ENCODE measurements at regions not wholly inside any gene's neighbourhood (a gene's known extent, or its start where the extent isn't known, plus 50 kb on each side); places are given as distances from the start of the nearest gene placed in this dataset.

GRCh38 chr3:197353001-197353866 is 54.8 kb upstream of the DLG1 start:
- CTCF ChIA-PET: no interaction called here
- H4K20me1 ChIP-seq (ENCODE audit: control insufficient read depth, insufficient read depth, low read length, poor library complexity, severe bottlenecking): no peaks in the 10 kb centered on the region
- H3K27me3 ChIP-seq (replicated peaks in 1 of 4; ENCODE audit: control extremely low read depth in 1 of 4, control insufficient read depth in 3 of 4, insufficient read depth in 4 of 4, low read length in 3 of 4): peaks cover 0 to 9% (median 0%) of the 10 kb centered on the region in 4 experiments
- Mint-ChIP-seq H3K27ac (no peak overlapping the region), H3K4me1 (peaks cover 3% of the 10 kb centered on the region), H3K4me3 (no peak overlapping the region), H3K9me3 (ENCODE audit: insufficient read depth) (no peaks in the 10 kb centered on the region), H3K27me3 (peaks cover 47% of the 10 kb centered on the region)
- H3K36me3 ChIP-seq (replicated peaks in 1 of 2; ENCODE audit: control extremely low read depth in 1 of 2, control insufficient read depth in 1 of 2, extremely low read depth in 1 of 2, insufficient read depth in 2 of 2, low read length in 1 of 2): no peaks in the 10 kb centered on the region
- no peaks in the 10 kb centered on the region for H3K9me3 ChIP-seq (ENCODE audit: control extremely low read depth in 1 of 3, control insufficient read depth in 2 of 3, insufficient read depth in 1 of 3, low read length in 2 of 3)
- DNase-seq (no peak), ATAC-seq (ENCODE audit: low read depth) (no peak)
- POLR2A ChIA-PET: no interaction called here
- intact Hi-C loops (cut with micrococcal nuclease): no loop called here
- H3K4me3 ChIP-seq (ENCODE audit: control extremely low read depth in 1 of 5, extremely low read depth in 1 of 5, insufficient read depth in 1 of 5, low read depth in 2 of 5, low read length in 4 of 5): no peak overlapping the region
- H3K4me1 ChIP-seq (ENCODE audit: control insufficient read depth in 2 of 2, insufficient read depth in 2 of 2, low read length in 2 of 2): no peaks in the 10 kb centered on the region
- no peak overlapping the region for H3K4me2 ChIP-seq (replicated peaks; ENCODE audit: low read depth, low read length, poor library complexity, severe bottlenecking)
- no peaks in the 10 kb centered on the region for H3K79me2 ChIP-seq (ENCODE audit: control insufficient read depth, insufficient read depth, low read length)
- H3K27ac ChIP-seq (ENCODE audit: low read length in 2 of 2): no peak overlapping the region
- 65% methylated on average over 5 of the region's 8 CpGs for WGBS (ENCODE audit: insufficient coverage)
- no peak overlapping the region for H3K9ac ChIP-seq (ENCODE audit: low read length)
- H2AFZ ChIP-seq (ENCODE audit: insufficient read depth, low read depth, low read length, poor library complexity, severe bottlenecking): no peak overlapping the region
- TF ChIP-seq EZH2 (IDR thresholded peaks at IDR 0.05; ENCODE audit: borderline replicate concordance, insufficient read depth, low read depth, low read length, poor library complexity, severe bottlenecking): no peak
- no peak for TF ChIP-seq CTCF (IDR thresholded peaks at IDR 0.05)

- Histone ChIP-seq H4K20me1 (ENCODE audit: control insufficient read depth, insufficient read depth, low read length, poor library complexity, severe bottlenecking) (no peaks in the 10 kb centered on the region), H3K79me2 (ENCODE audit: control insufficient read depth, insufficient read depth, low read length) (no peaks in the 10 kb centered on the region), H3K9me3 (ENCODE audit: control extremely low read depth in 1 of 3, control insufficient read depth in 2 of 3, insufficient read depth in 1 of 3, low read length in 2 of 3) (no peaks in the 10 kb centered on the region), H3K36me3 (replicated peaks in 1 of 2; ENCODE audit: control extremely low read depth in 1 of 2, control insufficient read depth in 1 of 2, extremely low read depth in 1 of 2, insufficient read depth in 2 of 2, low read length in 1 of 2) (no peaks in the 10 kb centered on the region), H3K27me3 (replicated peaks in 1 of 4; ENCODE audit: control extremely low read depth in 1 of 4, control insufficient read depth in 3 of 4, insufficient read depth in 4 of 4, low read length in 3 of 4) (peaks cover 0 to 9% (median 0%) of the 10 kb centered on the region in 4 experiments), H3K4me3 (ENCODE audit: control extremely low read depth in 1 of 5, extremely low read depth in 1 of 5, insufficient read depth in 1 of 5, low read depth in 2 of 5, low read length in 4 of 5) (no peak overlapping the region), H2AFZ (ENCODE audit: insufficient read depth, low read depth, low read length, poor library complexity, severe bottlenecking) (no peak overlapping the region), H3K4me2 (replicated peaks; ENCODE audit: low read depth, low read length, poor library complexity, severe bottlenecking) (no peak overlapping the region), H3K4me1 (ENCODE audit: control insufficient read depth in 2 of 2, insufficient read depth in 2 of 2, low read length in 2 of 2) (no peaks in the 10 kb centered on the region), H3K27ac (ENCODE audit: low read length in 2 of 2) (no peak overlapping the region), H3K9ac (ENCODE audit: low read length) (no peak overlapping the region)
- ATAC-seq (ENCODE audit: low read depth) (no peak), DNase-seq (no peak)
- Mint-ChIP-seq H3K4me1 (peaks cover 3% of the 10 kb centered on the region), H3K27me3 (peaks cover 52% of the 10 kb centered on the region), H3K4me3 (no peak overlapping the region), H3K27ac (no peak overlapping the region), H3K9me3 (ENCODE audit: insufficient read depth) (no peaks in the 10 kb centered on the region)
- intact Hi-C loops (cut with micrococcal nuclease): no loop called here
- TF ChIP-seq EZH2 (IDR thresholded peaks at IDR 0.05; ENCODE audit: borderline replicate concordance, insufficient read depth, low read depth, low read length, poor library complexity, severe bottlenecking) (no peak), CTCF (IDR thresholded peaks at IDR 0.05) (no peak)
- CTCF ChIA-PET: no interaction called here
- POLR2A ChIA-PET: no interaction called here
- 85% methylated on average over 3 of the region's 5 CpGs for WGBS (ENCODE audit: insufficient coverage)
Observed at GRCh38 chr3:197352382-197352781, 54.0 kb upstream of the DLG1 start.

All from B cell (primary cell).